PC-9 (cell line): ENCODE measurements at regions not wholly inside any gene's neighbourhood (a gene's known extent, or its start where the extent isn't known, plus 50 kb on each side); places are given as distances from the start of the nearest gene placed in this dataset.

Experiments
- BruUV-seq: library from RNA; stranded (reverse); fragments of 400-500 nt; replicated peaks from 2 replicates; lab custom pipeline; 2021; lab: Mats Ljungman, UMichigan
- CTCF ChIA-PET: fragments of 300-600 bp; sonication (Branson Sonifier 250); formaldehyde crosslinking; loops from one replicate; lab custom pipeline; 2022; ENCODE audit warnings: antibody characterized with exemption; lab: Charles Lee
- POLR2A ChIA-PET: fragments of 300-600 bp; sonication (Branson Sonifier 250); formaldehyde crosslinking; loops from one replicate; lab custom pipeline; 2022; ENCODE audit warnings: antibody characterized with exemption; ENCODE audit not compliant: unreplicated experiment; lab: Charles Lee
- DNase-seq, 2 experiments: peaks; one replicate each; pipeline versions ENCODE4 v3.0.0 to v3.0.0-alpha.2; 2015 to 2022; ENCODE audit warnings: mixed read lengths in 1 of 2
- H2AFZ ChIP-seq: fragments of 200-600 bp; sonication (generic); 2 replicates; pipeline ENCODE4 v1.8.1; 2017; ENCODE audit warnings: antibody characterized with exemption
- H3F3A ChIP-seq: fragments of 200-600 bp; sonication (generic); 2 replicates; pipeline ENCODE4 v1.8.1; 2017; ENCODE audit warnings: antibody characterized with exemption, mild to moderate bottlenecking, low read depth; ENCODE audit not compliant: insufficient read depth
- H3K27ac ChIP-seq: fragments of 200-600 bp; sonication (generic); 2 replicates; pipeline ENCODE4 v1.6.1; 2016; ENCODE audit warnings: mixed run types
- H3K27me3 ChIP-seq: fragments of 200-600 bp; sonication (generic); 2 replicates; pipeline ENCODE4 v1.6.1; 2016; ENCODE audit warnings: low read depth, mixed run types; ENCODE audit not compliant: insufficient read depth
- H3K36me3 ChIP-seq: fragments of 200-600 bp; sonication (generic); 2 replicates; pipeline ENCODE4 v1.6.1; 2016; ENCODE audit warnings: low read depth, mixed run types
- H3K4me1 ChIP-seq: fragments of 200-600 bp; sonication (generic); replicated peaks from 2 replicates; pipeline ENCODE4 v1.6.1; 2016; ENCODE audit warnings: mixed run types; ENCODE audit not compliant: insufficient read depth
- H3K4me2 ChIP-seq: fragments of 200-600 bp; sonication (generic); 2 replicates; pipeline ENCODE4 v1.6.1; 2017; ENCODE audit warnings: mixed run types
- H3K4me3 ChIP-seq: fragments of 200-600 bp; sonication (generic); 2 replicates; pipeline ENCODE4 v1.6.1; 2016; ENCODE audit warnings: mixed run types
- H3K79me2 ChIP-seq: fragments of 200-600 bp; sonication (generic); 2 replicates; pipeline ENCODE4 v1.6.1; 2017; ENCODE audit warnings: low read depth, mixed run types
- H3K9me2 ChIP-seq: fragments of 200-600 bp; sonication (generic); 2 replicates; pipeline ENCODE4 v1.8.1; 2017; ENCODE audit warnings: mild to moderate bottlenecking; ENCODE audit not compliant: insufficient read depth
- H3K9me3 ChIP-seq: fragments of 200-600 bp; sonication (generic); 2 replicates; pipeline ENCODE4 v1.8.1; 2016; ENCODE audit warnings: low read depth; ENCODE audit not compliant: insufficient read depth
- H4K20me1 ChIP-seq: fragments of 200-600 bp; sonication (generic); 2 replicates; pipeline ENCODE4 v1.8.1; 2017; ENCODE audit not compliant: insufficient read depth
- CTCF ChIP-seq: fragments of 200-600 bp; sonication (generic); conservative IDR thresholded peaks from 2 replicates; pipeline ENCODE4 v1.6.1; 2017; ENCODE audit warnings: mixed run types, antibody characterized with exemption, mild to moderate bottlenecking, moderate library complexity
- EZH2 ChIP-seq: fragments of 200-600 bp; sonication (generic); IDR thresholded peaks from 2 replicates; pipeline ENCODE4 v1.8.0; 2017; ENCODE audit warnings: antibody characterized with exemption, low read depth
- intact Hi-C: fragments of 100-400 bp; cut with micrococcal nuclease; formaldehyde crosslinking; loops from one replicate; pipeline ENCODE4 v1.10.0; 2022; ENCODE audit not compliant: unreplicated experiment

GRCh38 chr3:8187996-8188395, 313.6 kb upstream of the LMCD1 start:
- BruUV-seq: no TSS peak
- Histone ChIP-seq H3K4me1 (no peaks in the 10 kb centered on the region), H3K4me2 (no peak overlapping the region), H3K79me2 (no peaks in the 10 kb centered on the region), H3K27ac (no peak overlapping the region), H3K9me2 (no peaks in the 10 kb centered on the region), H2AFZ (no peak overlapping the region), H4K20me1 (no peaks in the 10 kb centered on the region), H3K4me3 (no peak overlapping the region), H3K27me3 (no peaks in the 10 kb centered on the region), H3K36me3 (no peaks in the 10 kb centered on the region), H3K9me3 (no peaks in the 10 kb centered on the region), H3F3A (no peaks in the 10 kb centered on the region)
- ChIA-PET CTCF (no interaction called here), POLR2A (no interaction called here)
- no peak for DNase-seq
- TF ChIP-seq CTCF (no peak), EZH2 (no peak)
- intact Hi-C loops: no loop called here

- TF ChIP-seq CTCF (no peak), EZH2 (no peak)
- Histone ChIP-seq H3K27ac (no peak overlapping the region), H3K27me3 (no peaks in the 10 kb centered on the region), H2AFZ (no peak overlapping the region), H3K4me2 (no peak overlapping the region), H3K4me3 (no peak overlapping the region), H3K79me2 (no peaks in the 10 kb centered on the region), H3K4me1 (no peaks in the 10 kb centered on the region), H4K20me1 (no peaks in the 10 kb centered on the region), H3K36me3 (no peaks in the 10 kb centered on the region), H3F3A (no peaks in the 10 kb centered on the region), H3K9me3 (no peaks in the 10 kb centered on the region), H3K9me2 (no peaks in the 10 kb centered on the region)
- DNase-seq: no peak
- intact Hi-C loops: no loop called here
- CTCF ChIA-PET: no interaction called here
- no TSS peak for BruUV-seq
- POLR2A ChIA-PET: no interaction called here
Measured at GRCh38 chr3:8189051-8189450, 312.6 kb upstream of the LMCD1 start.

- ChIA-PET CTCF (no interaction called here), POLR2A (no interaction called here)
- Histone ChIP-seq H3K9me2 (no peaks in the 10 kb centered on the region), H3K4me1 (no peaks in the 10 kb centered on the region), H3K9me3 (no peaks in the 10 kb centered on the region), H3F3A (no peaks in the 10 kb centered on the region), H4K20me1 (no peaks in the 10 kb centered on the region), H3K79me2 (no peaks in the 10 kb centered on the region), H3K4me2 (no peak overlapping the region), H3K27me3 (no peaks in the 10 kb centered on the region), H2AFZ (no peak overlapping the region), H3K27ac (no peak overlapping the region), H3K36me3 (no peaks in the 10 kb centered on the region), H3K4me3 (no peak overlapping the region)
- no TSS peak for BruUV-seq
- DNase-seq: no peak
- TF ChIP-seq CTCF (no peak), EZH2 (no peak)
- intact Hi-C loops: no loop called here
Measured at GRCh38 chr3:8191406-8191805, 310.2 kb upstream of the LMCD1 start.
